A549 (cell line): ENCODE measurements at regions not wholly inside any gene's neighbourhood (a gene's known extent, or its start where the extent isn't known, plus 50 kb on each side); places are given as distances from the start of the nearest gene placed in this dataset.
A peak's percentile ranks its signal among the peaks of the same experiment; 100 is the strongest.

Experiments used
- ATAC-seq, 2 experiments: fragments of 200-7000 bp in 1 of 2; fragments of >200 bp in 1 of 2; cut with Nextera tagmentation in 1 of 2; cut with Tn5 transposase in 1 of 2; 3 replicates each; pipeline versions ENCODE4 v1.8.0 to v1.9.1; 2018 to 2020; ENCODE audit warnings: mild to moderate bottlenecking in 1 of 2, moderate library complexity in 1 of 2
- CTCF ChIA-PET: fragments of 300-600 bp; sonication (Branson Sonifier 250); formaldehyde crosslinking; extraction: SDS; loops from one replicate; lab custom pipeline; 2021; ENCODE audit warnings: antibody characterized with exemption, inconsistent platforms; lab: Yijun Ruan, JAX
- POLR2A ChIA-PET: fragments of 350-600 bp; formaldehyde crosslinking; extraction: SDS; loops from one replicate; lab custom pipeline; 2021; ENCODE audit warnings: antibody characterized with exemption, inconsistent platforms; lab: Yijun Ruan, JAX
- DNase-seq, 2 experiments: peaks; one replicate each; pipeline versions ENCODE4 v3.0.0 to v3.0.0-alpha.2; 2011 to 2016; ENCODE audit warnings: low read depth in 1 of 2, low spot score in 1 of 2
- FAIRE-seq: peaks from 2 replicates; lab custom pipeline; 2011; peaks lifted over from hg19 to GRCh38; lab: Jason Lieb, UNC
- H3K27ac ChIP-seq, 2 experiments: fragments of >200 bp; sonication (Bioruptor Twin); formaldehyde crosslinking; 3 replicates each; pipeline ENCODE4 v1.5.1; 2016 to 2017
- H3K4me1 ChIP-seq: fragments of >200 bp; sonication (Bioruptor Twin); formaldehyde crosslinking; 3 replicates; pipeline ENCODE4 v1.6.1; 2016
- H3K4me2 ChIP-seq: fragments of >200 bp; sonication (Bioruptor Twin); formaldehyde crosslinking; 3 replicates; pipeline ENCODE4 v1.6.1; 2016
- H3K4me3 ChIP-seq: fragments of >200 bp; sonication (Bioruptor Twin); formaldehyde crosslinking; 3 replicates; pipeline ENCODE4 v1.5.1; 2016
- H3K9me3 ChIP-seq: fragments of >200 bp; sonication (Bioruptor Twin); formaldehyde crosslinking; 3 replicates; pipeline ENCODE4 v1.6.1; 2016
- CTCF ChIP-seq: fragments of >200 bp; sonication (Bioruptor Twin); formaldehyde crosslinking; IDR thresholded peaks from 3 replicates; pipeline ENCODE4 v1.5.1; 2016
- E2F6 ChIP-seq: IDR thresholded peaks from 2 replicates; pipeline ENCODE4 v1.6.1; 2012; ENCODE audit warnings: low read depth, borderline replicate concordance
- ELK1 ChIP-seq: fragments of 150-350 bp; IDR thresholded peaks from 2 replicates; pipeline ENCODE4 v1.6.1; 2014; ENCODE audit warnings: low read depth, mild to moderate bottlenecking, low read length
- ESRRA ChIP-seq: fragments of 150-350 bp; IDR thresholded peaks from 2 replicates; pipeline ENCODE4 v1.6.1; 2014; ENCODE audit warnings: mild to moderate bottlenecking, low read length, borderline replicate concordance
- HEYL ChIP-seq: fragments of 250-450 bp; sonication (Bioruptor Pico); IDR thresholded peaks from 2 replicates; pipeline ENCODE4 v1.8.0; 2021; ENCODE audit warnings: mild to moderate bottlenecking, moderate library complexity
- HOXB5 ChIP-seq: fragments of 250-450 bp; sonication (Bioruptor Pico); IDR thresholded peaks from 2 replicates; pipeline ENCODE4 v1.5.0; 2020; ENCODE audit warnings: mild to moderate bottlenecking, moderate library complexity
- JUN ChIP-seq, 2 experiments: fragments of >200 bp; sonication (Bioruptor Twin); formaldehyde crosslinking; IDR thresholded peaks; 2 replicates in 1 of 2; 3 replicates in 1 of 2; pipeline ENCODE4 v1.6.1; 2016 to 2017
- JUNB ChIP-seq: fragments of >200 bp; sonication (Bioruptor Twin); formaldehyde crosslinking; IDR thresholded peaks from 2 replicates; pipeline ENCODE4 v1.6.1; 2016
- KDM1A ChIP-seq: fragments of 200-600 bp; sonication (generic); IDR thresholded peaks from 2 replicates; pipeline ENCODE4 v1.6.1; 2016; ENCODE audit warnings: low read depth, mild to moderate bottlenecking
- MAZ ChIP-seq: fragments of 150-350 bp; IDR thresholded peaks from 2 replicates; pipeline ENCODE4 v1.6.1; 2014; ENCODE audit warnings: antibody characterized with exemption, low read depth, low read length, borderline replicate concordance
- MYC ChIP-seq: IDR thresholded peaks from 2 replicates; pipeline ENCODE4 v1.6.1; 2012; ENCODE audit warnings: mild to moderate bottlenecking, inconsistent platforms, low read length, improper control_type of control experiment, borderline replicate concordance
- POLR2AphosphoS2 ChIP-seq: conservative IDR thresholded peaks from 2 replicates; pipeline ENCODE4 v1.6.1; 2012; ENCODE audit warnings: low read length, improper control_type of control experiment, inconsistent platforms
- RAD21 ChIP-seq, 2 experiments: fragments of >200 bp in 1 of 2; sonication (Bioruptor Twin) in 1 of 2; formaldehyde crosslinking in 1 of 2; IDR thresholded peaks in 1 of 2; conservative IDR thresholded peaks in 1 of 2; 2 replicates in 1 of 2; 3 replicates in 1 of 2; pipeline ENCODE4 v1.6.1; 2012 to 2018; ENCODE audit warnings: inconsistent platforms in 1 of 2
- RCOR1 ChIP-seq: fragments of 150-350 bp; IDR thresholded peaks from 2 replicates; pipeline ENCODE4 v1.6.1; 2014; ENCODE audit warnings: antibody characterized with exemption, low read length, low read depth
- REST ChIP-seq: fragments of 200-600 bp; sonication (generic); IDR thresholded peaks from 2 replicates; pipeline ENCODE4 v1.6.1; 2016; ENCODE audit warnings: antibody characterized with exemption, mild to moderate bottlenecking, moderate library complexity
- RFX5 ChIP-seq: fragments of 450-650 bp; IDR thresholded peaks from 2 replicates; pipeline ENCODE4 v1.7.1; 2014; ENCODE audit warnings: antibody characterized with exemption, mild to moderate bottlenecking, moderate library complexity
- SMC3 ChIP-seq: fragments of >200 bp; sonication (Bioruptor Twin); formaldehyde crosslinking; IDR thresholded peaks from 3 replicates; pipeline ENCODE4 v1.6.1; 2018; ENCODE audit warnings: inconsistent platforms
- ZC3H11A ChIP-seq: fragments of 450-650 bp; IDR thresholded peaks from 2 replicates; pipeline ENCODE4 v1.6.1; 2014; ENCODE audit warnings: antibody characterized with exemption, mild to moderate bottlenecking
- ZFP36 ChIP-seq: fragments of 450-650 bp; IDR thresholded peaks from 2 replicates; pipeline ENCODE4 v1.6.1; 2014; ENCODE audit warnings: borderline replicate concordance; ENCODE audit not compliant: partially characterized antibody
- WGBS: methylation state at CpG from one replicate; pipeline ENCODE4 v1.1.6; 2017; ENCODE audit errors: missing lambda C conversion rate; 5-methylcytosine and 5-hydroxymethylcytosine counted together
- TF ChIP-seq, protein P1 (sequence below): fragments of 450-650 bp; IDR thresholded peaks from 2 replicates; pipeline ENCODE4 v1.6.1; 2014; ENCODE audit warnings: antibody characterized with exemption

- DNase-seq = no peak
- Histone ChIP-seq H3K9me3 (no peaks in the 10 kb centered on the region), H3K4me2 (no peak overlapping the region), H3K4me1 (peaks cover 69% of the 10 kb centered on the region), H3K27ac (peak overlapping the region; percentile 99 to 100), H3K4me3 (no peak overlapping the region)
- POLR2A ChIA-PET = interaction anchor here (1.0 to 1.5 kb wide), 4 partner anchors 17 to 327 kb away, joined by 3 to 4 read pairs (median 4); partner anchors contain the start of gene IER5L
- WGBS = 94% methylated on average over 12 of the region's 12 CpGs
- TF ChIP-seq KDM1A (0 out of 2 replicates have a peak, but pooled peaks have one; percentile 12), ELK1 (no peak)
- no peak for ATAC-seq
- FAIRE-seq = no peak
- CTCF ChIA-PET = interaction anchor here (0.6 to 9.8 kb wide), 11 partner anchors 17 to 369 kb away, joined by 3 to 90 read pairs (median 3); no protein-coding TSS in a partner anchor
Measured at GRCh38 chr9:129500863-129501770, 119.8 kb downstream of the C9orf50 start.

DNA sequence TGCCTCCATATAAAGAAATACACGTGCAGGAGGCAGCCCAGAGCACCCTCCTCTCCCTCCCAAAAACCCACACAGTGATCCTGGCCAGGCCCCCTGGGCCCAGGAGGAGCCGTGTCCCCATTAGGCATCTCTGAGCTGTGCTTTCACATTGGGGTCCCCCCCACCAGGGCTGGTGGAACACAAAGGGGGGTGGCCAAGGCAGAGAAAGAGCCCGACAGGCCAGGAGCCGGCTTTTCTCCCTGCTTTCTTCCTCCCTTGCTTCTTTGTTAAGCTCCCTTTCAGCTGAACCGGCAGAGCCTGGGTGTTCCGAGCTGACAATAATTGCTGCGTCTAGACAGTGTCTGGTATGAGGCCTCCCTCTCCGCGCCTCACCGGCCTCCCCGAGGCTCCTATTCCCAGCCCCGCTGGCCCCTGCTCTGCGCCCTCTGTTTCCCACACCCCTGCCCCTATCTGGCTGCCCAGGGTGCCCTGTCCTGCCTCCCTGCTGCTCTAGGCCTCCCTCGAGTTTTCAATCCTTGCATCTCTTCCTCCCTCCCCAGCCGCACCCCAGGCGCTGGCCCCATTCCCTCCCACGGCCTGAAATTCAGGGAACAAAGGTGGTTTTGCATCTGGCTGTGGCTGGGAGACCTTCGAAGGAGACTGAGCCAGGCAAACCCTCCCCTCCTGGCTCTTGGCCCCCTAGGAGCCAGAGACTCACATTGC lies 120.6 kb downstream of the C9orf50 start:
- no peak for FAIRE-seq
- peaks cover 68% of the 10 kb centered on the region for H3K4me1 ChIP-seq
- ChIA-PET POLR2A (interaction anchor here (1.0 to 1.5 kb wide), 3 partner anchors 71 to 326 kb away, joined by 3 to 4 read pairs (median 4); partner anchors contain the start of gene IER5L), CTCF (interaction anchor here (0.9 to 9.8 kb wide), 8 partner anchors 12 to 368 kb away, joined by 3 to 90 read pairs (median 5); no protein-coding TSS in a partner anchor)
- no peak overlapping the region for H3K4me2 ChIP-seq
- no peak overlapping the region for H3K4me3 ChIP-seq
- no peak for ATAC-seq
- peak in 1 of 2 experiments; percentile 49 for DNase-seq
- H3K9me3 ChIP-seq = no peaks in the 10 kb centered on the region
- peak overlapping the region; percentile 99 to 100 for H3K27ac ChIP-seq
- no peak for TF ChIP-seq ZC3H11A
- TF ChIP-seq SMC3 = no peak
- no peak for TF ChIP-seq HOXB5 (CRISPR knock-in tag)
- no peak for TF ChIP-seq RFX5
- TF ChIP-seq KDM1A = no peak
- TF ChIP-seq ESRRA = no peak
- no peak for TF ChIP-seq HEYL (CRISPR knock-in tag)
- TF ChIP-seq POLR2AphosphoS2 = no peak
- no peak for TF ChIP-seq RCOR1
- TF ChIP-seq REST = no peak
- TF ChIP-seq CTCF = no peak
- no peak for TF ChIP-seq E2F6
- TF ChIP-seq MYC = no peak
- TF ChIP-seq, protein P1, sequence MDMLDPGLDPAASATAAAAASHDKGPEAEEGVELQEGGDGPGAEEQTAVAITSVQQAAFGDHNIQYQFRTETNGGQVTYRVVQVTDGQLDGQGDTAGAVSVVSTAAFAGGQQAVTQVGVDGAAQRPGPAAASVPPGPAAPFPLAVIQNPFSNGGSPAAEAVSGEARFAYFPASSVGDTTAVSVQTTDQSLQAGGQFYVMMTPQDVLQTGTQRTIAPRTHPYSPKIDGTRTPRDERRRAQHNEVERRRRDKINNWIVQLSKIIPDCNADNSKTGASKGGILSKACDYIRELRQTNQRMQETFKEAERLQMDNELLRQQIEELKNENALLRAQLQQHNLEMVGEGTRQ = no peak
- TF ChIP-seq JUN (IDR thresholded peaks at IDR 0.05) = no peak
- TF ChIP-seq MAZ = no peak
- no peak for TF ChIP-seq JUNB
- no peak for TF ChIP-seq RAD21 (conservative IDR thresholded peaks at IDR 0.05 in 1 of 2, IDR thresholded peaks at IDR 0.05 in 1 of 2)
- TF ChIP-seq ZFP36 = no peak
- TF ChIP-seq, all 56 proteins: peak for 0
- 69% methylated on average over 18 of the region's 18 CpGs for WGBS
